Omental fat pad (tissue), 3 donors: ENCODE measurements at regions not wholly inside any gene's neighbourhood (a gene's known extent, or its start where the extent isn't known, plus 50 kb on each side); places are given as distances from the start of the nearest gene placed in this dataset.

Experiments
- ATAC-seq: fragments of 150-250 bp; one replicate; pipeline ENCODE4 v1.9.1; 2016; ENCODE audit warnings: mild to moderate bottlenecking, moderate library complexity; ENCODE audit not compliant: low FRiP score
- DNase-seq: peaks from one replicate; pipeline ENCODE4 v3.0.0-alpha.2; 2019; ENCODE audit warnings: low spot score
- CTCF ChIP-seq, 3 donors: fragments of 450-650 bp; IDR thresholded peaks; one replicate each; pipeline ENCODE4 v1.5.1; 2016 to 2017; ENCODE audit warnings: antibody characterized with exemption in 3 of 3, mild to moderate bottlenecking in 3 of 3, moderate library complexity in 2 of 3

- no peak for TF ChIP-seq CTCF (IDR thresholded peaks at IDR 0.05)
- DNase-seq (no peak), ATAC-seq (no peak)
These were observed 291.6 kb upstream of the CFAP20DC start for GRCh38 chr3:59341459-59341858.

GRCh38 chr3:59339818-59340217 lies 290.0 kb upstream of the CFAP20DC start:
- no peak for ATAC-seq
- DNase-seq, result no peak
- TF ChIP-seq CTCF (IDR thresholded peaks at IDR 0.05), result no peak

GRCh38 chr3:59338934-59339333 lies 289.1 kb upstream of the CFAP20DC start:
- DNase-seq (no peak), ATAC-seq (no peak)
- no peak for TF ChIP-seq CTCF (IDR thresholded peaks at IDR 0.05)

GRCh38 chr3:59335338-59335737 lies 285.5 kb upstream of the CFAP20DC start:
- no peak for ATAC-seq
- no peak for TF ChIP-seq CTCF (IDR thresholded peaks at IDR 0.05)
- no peak for DNase-seq

DNA sequence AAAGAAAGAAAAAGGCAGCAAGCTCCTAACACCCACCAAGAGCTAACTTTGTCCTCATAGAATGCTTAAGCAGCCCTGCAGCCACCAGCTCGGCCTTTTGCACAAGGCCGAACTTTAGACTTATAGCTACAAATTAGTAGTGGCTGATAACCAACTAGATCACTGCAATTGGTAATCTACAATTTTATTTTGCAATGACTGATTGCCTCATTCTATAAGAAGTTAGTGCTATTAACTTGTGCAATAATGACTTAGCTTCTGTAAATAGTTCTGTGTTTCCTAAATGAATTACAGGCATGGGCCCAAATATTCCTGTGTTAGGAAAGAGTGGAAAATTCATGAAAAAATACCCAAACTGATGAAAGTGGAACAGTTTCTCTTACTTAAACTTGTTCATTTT lies 284.8 kb upstream of the CFAP20DC start:
- no peak for ATAC-seq
- no peak for TF ChIP-seq CTCF (IDR thresholded peaks at IDR 0.05)
- DNase-seq, result no peak

GRCh38 chr3:59327376-59327808 lies 277.6 kb upstream of the CFAP20DC start:
- ATAC-seq (no peak), DNase-seq (no peak)
- no peak for TF ChIP-seq CTCF (IDR thresholded peaks at IDR 0.05)

GRCh38 chr3:59326246-59327024 lies 276.6 kb upstream of the CFAP20DC start:
- no peak for DNase-seq
- no peak for ATAC-seq
- TF ChIP-seq CTCF (IDR thresholded peaks at IDR 0.05), result no peak
